ENCODE measurements at regions not wholly inside any gene's neighbourhood (a gene's known extent, or its start where the extent isn't known, plus 50 kb on each side); places are given as distances from the start of the nearest gene placed in this dataset.

- Histone ChIP-seq H2BK15ac (ENCODE audit: low read depth, low read length) (no peak overlapping the region), H2BK120ac (ENCODE audit: low read depth, low read length) (no peak overlapping the region), H4K91ac (ENCODE audit: insufficient read depth, low read depth, low read length) (no peak overlapping the region), H4K5ac (ENCODE audit: low read depth, low read length) (no peak overlapping the region), H3K9ac (ENCODE audit: low read depth, low read length) (no peak overlapping the region), H3K14ac (replicated peaks; ENCODE audit: low read depth, low read length) (no peak overlapping the region), H3K4me2 (ENCODE audit: low read depth, low read length) (no peak overlapping the region), H2BK20ac (ENCODE audit: low read depth, low read length) (no peak overlapping the region), H3K27me3 (ENCODE audit: control insufficient read depth, insufficient read depth, low read length) (no peaks in the 10 kb centered on the region), H3K18ac (ENCODE audit: low read depth, low read length) (no peak overlapping the region), H2AK9ac (replicated peaks; ENCODE audit: low read depth, low read length, poor library complexity) (no peak overlapping the region), H3K9me3 (ENCODE audit: control insufficient read depth, insufficient read depth, low read length) (peaks cover 13% of the 10 kb centered on the region), H3K56ac (ENCODE audit: extremely low read depth, insufficient read depth, low read length) (no peak overlapping the region), H2AFZ (replicated peaks; ENCODE audit: low read length, poor library complexity) (no peak overlapping the region), H3K23ac (ENCODE audit: low read depth, low read length) (no peak overlapping the region), H3K4me1 (ENCODE audit: control insufficient read depth, insufficient read depth, low read length) (no peaks in the 10 kb centered on the region), H3K4ac (ENCODE audit: low read depth, low read length) (no peak overlapping the region), H3K27ac (ENCODE audit: insufficient read depth, low read length) (no peak overlapping the region), H3K36me3 (ENCODE audit: control insufficient read depth, insufficient read depth, low read length) (no peaks in the 10 kb centered on the region), H3K79me1 (ENCODE audit: low read depth in 1 of 2, low read length in 2 of 2) (no peaks in the 10 kb centered on the region), H2BK5ac (ENCODE audit: low read depth, low read length, poor library complexity, severe bottlenecking) (no peak overlapping the region), H4K8ac (ENCODE audit: low read depth in 2 of 2, low read length in 2 of 2) (no peak overlapping the region), H3K9me1 (ENCODE audit: insufficient read depth, low read length) (no peaks in the 10 kb centered on the region), H4K20me1 (ENCODE audit: insufficient read depth, low read length) (no peaks in the 10 kb centered on the region), H2AK5ac (ENCODE audit: low read depth, low read length) (no peak overlapping the region), H3K4me3 (ENCODE audit: insufficient read depth, low read depth, low read length) (no peak overlapping the region)
- ChIA-PET POLR2A (ENCODE audit: unreplicated experiment) (no interaction called here), CTCF (no interaction called here)
- in situ Hi-C loops (cut with MboI; ENCODE audit: low sequenced_read_pairs) (no loop called here), dilution Hi-C loops (cut with HindIII; ENCODE audit: low sequenced_read_pairs, unreplicated experiment) (no loop called here), intact Hi-C loops (cut with micrococcal nuclease) (no loop called here)
- no CpG with 5 or more reads among the region's 5 CpGs for WGBS, 2 experiments (ENCODE audit: extremely low coverage in 2 of 2, insufficient read length in 1 of 2)
- ATAC-seq (ENCODE audit: low read depth) (no peak), DNase-seq (no peak)
- BruUV-seq (replicated peaks), result no TSS peak
- TF ChIP-seq NFE2L2 (IDR thresholded peaks at IDR 0.05; ENCODE audit: low read depth, low read length) (no peak), MXI1 (IDR thresholded peaks at IDR 0.05; ENCODE audit: borderline replicate concordance, low read depth, low read length) (no peak), CEBPB (IDR thresholded peaks at IDR 0.05; ENCODE audit: low read depth, low read length) (no peak), RAD21 (IDR thresholded peaks at IDR 0.05; ENCODE audit: low read length) (no peak), CTCF (conservative IDR thresholded peaks at IDR 0.05; ENCODE audit: low read depth, low read length) (no peak), RFX5 (IDR thresholded peaks at IDR 0.05; ENCODE audit: low read depth, low read length) (no peak), BHLHE40 (IDR thresholded peaks at IDR 0.05; ENCODE audit: low read depth, low read length) (no peak), CHD1 (IDR thresholded peaks at IDR 0.05; ENCODE audit: low read depth, low read length) (no peak), MAFK (IDR thresholded peaks at IDR 0.05; ENCODE audit: low read depth, low read length) (no peak), ELK1 (IDR thresholded peaks at IDR 0.05; ENCODE audit: borderline replicate concordance, low read depth, low read length) (no peak), POLR2A (IDR thresholded peaks at IDR 0.05; ENCODE audit: low read depth, low read length) (no peak), MAZ (IDR thresholded peaks at IDR 0.05; ENCODE audit: borderline replicate concordance, low read depth, low read length) (no peak), USF2 (IDR thresholded peaks at IDR 0.05; ENCODE audit: low read depth, low read length) (no peak), SMC3 (IDR thresholded peaks at IDR 0.05; ENCODE audit: low read depth, low read length) (no peak)
Observed at GRCh38 chr9:85453850-85454249, 287.9 kb downstream of the AGTPBP1 start.
